H1 (cell line): ENCODE measurements at regions not wholly inside any gene's neighbourhood (a gene's known extent, or its start where the extent isn't known, plus 50 kb on each side); places are given as distances from the start of the nearest gene placed in this dataset.

ENCODE experiments used
- CTCF ChIA-PET: fragments of 300-600 bp; sonication (Branson Sonifier 250); formaldehyde crosslinking; loops from one replicate; lab custom pipeline; 2021; ENCODE audit not compliant: partially characterized antibody; lab: Charles Lee
- POLR2A ChIA-PET: fragments of 300-600 bp; sonication (Branson Sonifier 250); formaldehyde crosslinking; loops from one replicate; lab custom pipeline; 2021; ENCODE audit warnings: inconsistent platforms; ENCODE audit not compliant: partially characterized antibody; lab: Charles Lee
- DNase-seq, 2 experiments: peaks; one replicate each; pipeline versions ENCODE4 v3.0.0 to v3.0.0-alpha.2; 2010 to 2022; ENCODE audit warnings: low spot score in 2 of 2, low read depth in 1 of 2, mixed read lengths in 1 of 2
- FAIRE-seq: peaks from 2 replicates; lab custom pipeline; 2011; peaks lifted over from hg19 to GRCh38; lab: Jason Lieb, UNC
- H2AFZ ChIP-seq: 2 replicates; pipeline ENCODE4 v1.8.1; 2012; ENCODE audit warnings: low read length, inconsistent platforms
- H2AK5ac ChIP-seq: 2 replicates; pipeline ENCODE4 v1.6.1; 2013; ENCODE audit warnings: low read depth, low read length
- H2BK120ac ChIP-seq: replicated peaks from 2 replicates; pipeline ENCODE3; 2013; ENCODE audit warnings: low read depth, low read length, inconsistent platforms
- H2BK12ac ChIP-seq: 2 replicates; pipeline ENCODE4 v1.6.1; 2013; ENCODE audit warnings: low read depth, low read length
- H2BK15ac ChIP-seq: 2 replicates; pipeline ENCODE4 v1.6.1; 2013; ENCODE audit warnings: low read length
- H2BK20ac ChIP-seq: 2 replicates; pipeline ENCODE4 v1.6.1; 2013; ENCODE audit warnings: low read length
- H2BK5ac ChIP-seq: 2 replicates; pipeline ENCODE4 v1.6.1; 2013; ENCODE audit warnings: low read depth, low read length
- H3K14ac ChIP-seq: 2 replicates; pipeline ENCODE4 v1.6.1; 2013; ENCODE audit warnings: inconsistent platforms; ENCODE audit not compliant: insufficient read length
- H3K18ac ChIP-seq: 2 replicates; pipeline ENCODE4 v1.6.1; 2013; ENCODE audit warnings: low read length; ENCODE audit errors: extremely low read depth
- H3K23ac ChIP-seq: 2 replicates; pipeline ENCODE4 v1.6.1; 2013; ENCODE audit warnings: inconsistent platforms; ENCODE audit not compliant: insufficient read length
- H3K23me2 ChIP-seq: 2 replicates; pipeline ENCODE4 v1.6.1; 2013; ENCODE audit warnings: low read depth, low read length
- H3K27ac ChIP-seq: 2 replicates; pipeline ENCODE4 v1.6.1; 2011; ENCODE audit warnings: low read depth, low read length, inconsistent platforms
- H3K27me3 ChIP-seq, 4 experiments: replicated peaks in 1 of 4; 1 replicate in 1 of 4; 2 replicates in 3 of 4; pipeline versions ENCODE4 v1.6.1 to v1.8.1; 2011 to 2013; ENCODE audit warnings: low read length in 3 of 4, mild to moderate bottlenecking in 3 of 4, inconsistent platforms in 2 of 4, mixed read lengths in 2 of 4, moderate library complexity in 1 of 4; ENCODE audit not compliant: control insufficient read depth in 3 of 4, insufficient read depth in 3 of 4; ENCODE audit errors: extremely low read depth in 1 of 4
- H3K36me3 ChIP-seq, 4 experiments: 2 replicates each; pipeline versions ENCODE4 v1.6.1 to v1.8.1; 2011 to 2013; ENCODE audit warnings: mild to moderate bottlenecking in 4 of 4, low read length in 3 of 4, moderate library complexity in 2 of 4, control low read depth in 1 of 4, inconsistent platforms in 1 of 4; ENCODE audit not compliant: insufficient read depth in 4 of 4, control insufficient read depth in 2 of 4
- H3K4ac ChIP-seq: replicated peaks from 2 replicates; pipeline ENCODE3; 2013; ENCODE audit warnings: low read length, low read depth, mixed read lengths, inconsistent platforms; ENCODE audit not compliant: insufficient read length
- H3K4me1 ChIP-seq, 4 experiments: replicated peaks in 1 of 4; 1 replicate in 1 of 4; 2 replicates in 3 of 4; pipeline versions ENCODE4 v1.6.1 to v1.8.1; 2011 to 2013; ENCODE audit warnings: low read length in 3 of 4, inconsistent platforms in 2 of 4, mixed read lengths in 1 of 4; ENCODE audit not compliant: insufficient read depth in 4 of 4, control insufficient read depth in 3 of 4
- H3K4me2 ChIP-seq, 2 experiments: 2 replicates each; pipeline versions ENCODE4 v1.6.1 to v1.8.1; 2011 to 2013; ENCODE audit warnings: low read depth in 2 of 2, low read length in 2 of 2, control low read depth in 1 of 2, inconsistent platforms in 1 of 2, mild to moderate bottlenecking in 1 of 2; ENCODE audit not compliant: insufficient read depth in 1 of 2
- H3K4me3 ChIP-seq, 4 experiments: fragments of 200-600, 300-600 bp in 1 of 4; sonication (generic), shearing (Covaris generic), sonication (Bioruptor Twin) in 1 of 4; 2 replicates each; pipeline versions ENCODE4 v1.5.1 to v1.8.1; 2011 to 2016; ENCODE audit warnings: low read length in 4 of 4, low read depth in 3 of 4, control low read depth in 2 of 4, inconsistent platforms in 2 of 4, mild to moderate bottlenecking in 2 of 4, mixed read lengths in 1 of 4, moderate library complexity in 1 of 4; ENCODE audit not compliant: insufficient read depth in 2 of 4; ENCODE audit errors: extremely low read depth in 1 of 4
- H3K56ac ChIP-seq: replicated peaks from 2 replicates; pipeline ENCODE3; 2013; ENCODE audit warnings: low read depth, mild to moderate bottlenecking, mixed read lengths, low read length, inconsistent platforms; ENCODE audit not compliant: insufficient read length
- H3K79me1 ChIP-seq: 2 replicates; pipeline ENCODE4 v1.6.1; 2013; ENCODE audit warnings: low read depth, low read length, control low read depth
- H3K79me2 ChIP-seq, 2 experiments: 2 replicates each; pipeline versions ENCODE4 v1.6.1 to v1.8.1; 2012 to 2013; ENCODE audit warnings: low read length in 2 of 2, mild to moderate bottlenecking in 2 of 2, inconsistent platforms in 1 of 2; ENCODE audit not compliant: insufficient read depth in 2 of 2, control insufficient read depth in 1 of 2
- H3K9ac ChIP-seq, 4 experiments: replicated peaks in 1 of 4; 1 replicate in 1 of 4; 2 replicates in 3 of 4; pipeline versions ENCODE4 v1.6.1 to v1.8.1; 2011 to 2013; ENCODE audit warnings: low read depth in 3 of 4, low read length in 3 of 4, control low read depth in 2 of 4, mild to moderate bottlenecking in 2 of 4, moderate library complexity in 2 of 4, inconsistent platforms in 1 of 4; ENCODE audit errors: extremely low read depth in 1 of 4
- H3K9me3 ChIP-seq, 2 experiments: 2 replicates each; pipeline versions ENCODE4 v1.6.1 to v1.8.1; 2012 to 2013; ENCODE audit warnings: mild to moderate bottlenecking in 2 of 2, moderate library complexity in 2 of 2, control low read depth in 1 of 2, inconsistent platforms in 1 of 2, low read depth in 1 of 2, low read length in 1 of 2, mixed read lengths in 1 of 2; ENCODE audit not compliant: insufficient read depth in 2 of 2
- H4K20me1 ChIP-seq, 2 experiments: replicated peaks in 1 of 2; 2 replicates each; pipeline versions ENCODE3 to v1.8.1; 2011 to 2013; ENCODE audit warnings: inconsistent platforms in 2 of 2, low read length in 2 of 2, mild to moderate bottlenecking in 1 of 2; ENCODE audit not compliant: insufficient read depth in 2 of 2, control insufficient read depth in 1 of 2
- H4K5ac ChIP-seq: 2 replicates; pipeline ENCODE4 v1.6.1; 2013; ENCODE audit warnings: low read length, low read depth, mixed read lengths, inconsistent platforms; ENCODE audit not compliant: insufficient read length
- H4K8ac ChIP-seq: 2 replicates; pipeline ENCODE4 v1.8.0; 2013; ENCODE audit warnings: mild to moderate bottlenecking, moderate library complexity, low read length, inconsistent platforms; ENCODE audit not compliant: insufficient read depth; ENCODE audit errors: extremely low read depth
- H4K91ac ChIP-seq: replicated peaks from 2 replicates; pipeline ENCODE3; 2013; ENCODE audit warnings: low read length, mixed read lengths, inconsistent platforms; ENCODE audit not compliant: insufficient read length
- ASH2L ChIP-seq: fragments of 200-600, 300-600 bp; sonication (generic); IDR thresholded peaks from one replicate; pipeline ENCODE4 v1.7.1; 2017; ENCODE audit warnings: low read length
- CEBPB ChIP-seq: IDR thresholded peaks from 2 replicates; pipeline ENCODE4 v1.6.1; 2012; ENCODE audit warnings: low read depth, low read length
- CTBP2 ChIP-seq: IDR thresholded peaks from 2 replicates; pipeline ENCODE4 v1.7.0; 2011; ENCODE audit warnings: borderline replicate concordance, mild to moderate bottlenecking, moderate library complexity, mixed read lengths, low read length; ENCODE audit not compliant: insufficient read depth, insufficient read length
- JUN ChIP-seq: IDR thresholded peaks from 2 replicates; pipeline ENCODE4 v1.6.1; 2011; ENCODE audit warnings: low read depth, mild to moderate bottlenecking, improper control_type of control experiment, low read length
- KDM1A ChIP-seq: fragments of 200-600, 300-600 bp; sonication (generic); IDR thresholded peaks from 2 replicates; pipeline ENCODE4 v1.7.1; 2016; ENCODE audit warnings: mild to moderate bottlenecking, low read length, borderline replicate concordance
- PHF8 ChIP-seq: fragments of 200-600 bp; sonication (generic); conservative IDR thresholded peaks from 2 replicates; pipeline ENCODE4 v1.7.1; 2012; ENCODE audit warnings: low read depth, mild to moderate bottlenecking, inconsistent platforms, low read length, moderate library complexity
- POU5F1 ChIP-seq: IDR thresholded peaks from 2 replicates; pipeline ENCODE4 v1.6.1; 2011; ENCODE audit warnings: low read depth, mild to moderate bottlenecking, low read length, moderate library complexity
- TCF12 ChIP-seq: IDR thresholded peaks from 2 replicates; pipeline ENCODE4 v1.6.1; 2011; ENCODE audit warnings: low read depth, mild to moderate bottlenecking, low read length
- WGBS, 2 experiments: shearing (Covaris generic) in 1 of 2; methylation state at CpG; one replicate each; pipeline versions ENCODE4 v1.1.6 to v1.1.7; 2013 to 2015; ENCODE audit warnings: low lambda C conversion rate in 2 of 2, mixed read lengths in 2 of 2, inconsistent platforms in 1 of 2, low coverage in 1 of 2, missing lambda C conversion rate in 1 of 2; ENCODE audit not compliant: insufficient replicate concordance in 2 of 2, insufficient coverage in 1 of 2, insufficient read length in 1 of 2; ENCODE audit errors: extremely low coverage in 1 of 2, missing lambda C conversion rate in 1 of 2; 5-methylcytosine and 5-hydroxymethylcytosine counted together

DNA sequence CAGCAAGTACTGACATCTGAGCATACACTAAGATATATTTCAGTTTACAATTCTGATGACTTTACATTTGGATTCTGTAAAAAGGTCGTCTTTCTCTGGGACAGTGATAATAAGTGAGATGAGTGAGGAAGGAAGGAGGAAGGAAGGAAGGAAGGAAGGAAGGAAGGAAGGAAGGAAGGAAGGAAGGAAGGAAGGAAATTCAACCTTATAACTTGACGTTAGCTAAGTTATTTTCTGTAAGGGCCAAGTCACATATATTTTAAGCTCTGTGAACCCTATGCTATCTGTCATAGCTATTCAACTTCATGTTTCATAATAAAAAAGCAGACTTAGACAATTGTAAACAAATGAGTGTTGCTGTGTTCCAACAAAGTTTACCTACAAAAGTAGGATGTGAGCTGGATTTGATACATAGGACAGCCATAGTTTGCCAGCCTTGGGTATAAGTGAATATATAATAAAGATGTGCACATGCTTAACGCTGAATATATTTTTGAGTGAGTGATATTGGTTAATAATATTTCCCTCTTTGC is 753.0 kb upstream of the NDST4 start:
- Histone ChIP-seq H4K5ac (no peak overlapping the region), H3K9me3 (no peaks in the 10 kb centered on the region), H3K18ac (no peak overlapping the region), H3K9ac (no peak overlapping the region), H4K91ac (no peak overlapping the region), H3K4me1 (no peaks in the 10 kb centered on the region), H3K27ac (no peak overlapping the region), H3K23ac (no peak overlapping the region), H3K79me1 (no peaks in the 10 kb centered on the region), H3K23me2 (no peaks in the 10 kb centered on the region), H3K56ac (no peak overlapping the region), H4K20me1 (no peaks in the 10 kb centered on the region), H2BK120ac (no peak overlapping the region), H2AFZ (no peak overlapping the region), H2AK5ac (no peak overlapping the region), H2BK15ac (no peak overlapping the region), H3K4ac (no peak overlapping the region), H2BK12ac (no peak overlapping the region), H3K14ac (no peak overlapping the region), H3K4me3 (no peak overlapping the region), H3K36me3 (no peaks in the 10 kb centered on the region), H3K4me2 (no peak overlapping the region), H4K8ac (no peak overlapping the region), H3K79me2 (no peaks in the 10 kb centered on the region), H3K27me3 (no peaks in the 10 kb centered on the region), H2BK5ac (no peak overlapping the region), H2BK20ac (no peak overlapping the region)
- CTCF ChIA-PET, result interaction anchor here (0.6 to 1.8 kb wide), 4 partner anchors 14 to 117 kb away, joined by 3 to 8 read pairs (median 4); no protein-coding TSS in a partner anchor
- DNase-seq, result no peak
- POLR2A ChIA-PET, result no interaction called here
- FAIRE-seq, result no peak
- 95% methylated on average over 3 of the region's 3 CpGs; no CpG with 5 or more reads in 1 of the 2 experiments for WGBS, 2 experiments
- TF ChIP-seq TCF12 (no peak), CTBP2 (no peak), KDM1A (no peak), PHF8 (no peak), ASH2L (no peak), POU5F1 (no peak), JUN (no peak), CEBPB (no peak)
